DOHH2 (cell line): ENCODE measurements at regions not wholly inside any gene's neighbourhood (a gene's known extent, or its start where the extent isn't known, plus 50 kb on each side); places are given as distances from the start of the nearest gene placed in this dataset.

ENCODE experiments used
- H3F3A ChIP-seq: fragments of 200-600 bp; sonication (generic), shearing (Covaris generic); 2 replicates; pipeline ENCODE4 v1.6.0; 2016; ENCODE audit warnings: antibody characterized with exemption, mild to moderate bottlenecking; ENCODE audit not compliant: control insufficient read depth, insufficient read depth
- H3K27ac ChIP-seq: fragments of 200-600 bp; sonication (generic); 2 replicates; pipeline ENCODE4 v1.5.1; 2014; ENCODE audit warnings: low read depth, mild to moderate bottlenecking, low read length, moderate library complexity
- H3K27me3 ChIP-seq: fragments of 200-600 bp; sonication (generic); 2 replicates; pipeline ENCODE4 v1.6.1; 2014; ENCODE audit warnings: mild to moderate bottlenecking, low read length, mixed read lengths; ENCODE audit not compliant: control insufficient read depth
- H3K36me3 ChIP-seq: fragments of 200-600 bp; sonication (generic); 2 replicates; pipeline ENCODE4 v1.6.1; 2014; ENCODE audit warnings: mild to moderate bottlenecking, low read length, moderate library complexity, mixed read lengths; ENCODE audit not compliant: control insufficient read depth
- H3K4me1 ChIP-seq: fragments of 200-600 bp; sonication (generic); 2 replicates; pipeline ENCODE4 v1.6.1; 2014; ENCODE audit warnings: mild to moderate bottlenecking, low read length, mixed read lengths; ENCODE audit not compliant: control insufficient read depth
- H3K4me2 ChIP-seq: fragments of 200-600 bp; sonication (generic); 2 replicates; pipeline ENCODE4 v1.6.0; 2014; ENCODE audit warnings: mild to moderate bottlenecking, low read length, moderate library complexity
- H3K4me3 ChIP-seq: fragments of 200-600 bp; sonication (generic); 2 replicates; pipeline ENCODE4 v1.5.1; 2014; ENCODE audit warnings: mild to moderate bottlenecking, low read length, mixed read lengths
- H3K79me2 ChIP-seq: fragments of 200-600 bp; sonication (generic); 2 replicates; pipeline ENCODE4 v1.6.1; 2014; ENCODE audit warnings: mild to moderate bottlenecking, low read length, mixed read lengths; ENCODE audit not compliant: control insufficient read depth
- H3K9me2 ChIP-seq: fragments of 200-600 bp; sonication (generic); replicated peaks from 2 replicates; pipeline ENCODE4 v1.6.1; 2014; ENCODE audit warnings: mild to moderate bottlenecking, low read length, mixed read lengths; ENCODE audit not compliant: control insufficient read depth
- H3K9me3 ChIP-seq: fragments of 200-600 bp; sonication (generic); 2 replicates; pipeline ENCODE4 v1.6.1; 2014; ENCODE audit warnings: antibody characterized with exemption, low read length, mixed read lengths; ENCODE audit not compliant: control insufficient read depth, insufficient read depth
- H4K20me1 ChIP-seq: fragments of 200-600 bp; sonication (generic); 2 replicates; pipeline ENCODE4 v1.6.0; 2014; ENCODE audit warnings: low read depth, mild to moderate bottlenecking, antibody characterized with exemption, low read length, moderate library complexity; ENCODE audit not compliant: control insufficient read depth, insufficient read depth
- EZH2phosphoT487 ChIP-seq: fragments of 200-600 bp; sonication (generic); IDR thresholded peaks from 2 replicates; pipeline ENCODE4 v1.6.1; 2017; ENCODE audit warnings: borderline replicate concordance, mild to moderate bottlenecking, antibody characterized with exemption, low read length, moderate library complexity, mixed read lengths
- TF ChIP-seq, protein P1 (sequence below): fragments of 200-600 bp; sonication (generic); IDR thresholded peaks from one replicate; pipeline ENCODE4 v1.5.1; 2014; ENCODE audit warnings: antibody characterized with exemption, mild to moderate bottlenecking, low read depth, low read length; ENCODE audit not compliant: poor library complexity, severe bottlenecking

DNA sequence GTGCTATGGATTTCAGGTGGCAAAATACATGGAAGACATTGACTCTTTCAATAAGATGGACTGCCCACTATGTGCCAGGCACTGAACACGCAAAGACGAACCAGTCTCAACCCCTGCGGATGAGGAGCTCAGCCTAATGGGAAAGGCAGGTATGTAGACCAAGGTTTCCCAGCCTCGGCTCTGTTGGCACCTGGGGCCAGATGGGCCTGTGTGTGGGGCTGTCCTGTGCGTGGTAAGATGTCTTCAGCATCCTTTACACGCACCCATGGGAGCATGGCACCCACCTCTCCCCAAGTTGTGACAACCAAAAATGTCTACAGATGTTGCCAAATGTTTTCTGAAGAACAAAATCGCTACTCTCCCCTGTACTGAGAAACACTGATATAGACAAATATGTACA is 82.6 kb upstream of the FOXQ1 start:
- Histone ChIP-seq H3K9me3 (no peaks in the 10 kb centered on the region), H3K4me2 (no peak overlapping the region), H3K4me3 (no peak overlapping the region), H3F3A (no peaks in the 10 kb centered on the region), H3K27me3 (no peaks in the 10 kb centered on the region), H3K36me3 (no peaks in the 10 kb centered on the region), H4K20me1 (no peaks in the 10 kb centered on the region), H3K27ac (no peak overlapping the region), H3K79me2 (no peaks in the 10 kb centered on the region), H3K4me1 (no peaks in the 10 kb centered on the region), H3K9me2 (no peaks in the 10 kb centered on the region)
- TF ChIP-seq, protein P1, sequence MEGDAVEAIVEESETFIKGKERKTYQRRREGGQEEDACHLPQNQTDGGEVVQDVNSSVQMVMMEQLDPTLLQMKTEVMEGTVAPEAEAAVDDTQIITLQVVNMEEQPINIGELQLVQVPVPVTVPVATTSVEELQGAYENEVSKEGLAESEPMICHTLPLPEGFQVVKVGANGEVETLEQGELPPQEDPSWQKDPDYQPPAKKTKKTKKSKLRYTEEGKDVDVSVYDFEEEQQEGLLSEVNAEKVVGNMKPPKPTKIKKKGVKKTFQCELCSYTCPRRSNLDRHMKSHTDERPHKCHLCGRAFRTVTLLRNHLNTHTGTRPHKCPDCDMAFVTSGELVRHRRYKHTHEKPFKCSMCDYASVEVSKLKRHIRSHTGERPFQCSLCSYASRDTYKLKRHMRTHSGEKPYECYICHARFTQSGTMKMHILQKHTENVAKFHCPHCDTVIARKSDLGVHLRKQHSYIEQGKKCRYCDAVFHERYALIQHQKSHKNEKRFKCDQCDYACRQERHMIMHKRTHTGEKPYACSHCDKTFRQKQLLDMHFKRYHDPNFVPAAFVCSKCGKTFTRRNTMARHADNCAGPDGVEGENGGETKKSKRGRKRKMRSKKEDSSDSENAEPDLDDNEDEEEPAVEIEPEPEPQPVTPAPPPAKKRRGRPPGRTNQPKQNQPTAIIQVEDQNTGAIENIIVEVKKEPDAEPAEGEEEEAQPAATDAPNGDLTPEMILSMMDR, result no peak
- TF ChIP-seq EZH2phosphoT487, result no peak

DNA sequence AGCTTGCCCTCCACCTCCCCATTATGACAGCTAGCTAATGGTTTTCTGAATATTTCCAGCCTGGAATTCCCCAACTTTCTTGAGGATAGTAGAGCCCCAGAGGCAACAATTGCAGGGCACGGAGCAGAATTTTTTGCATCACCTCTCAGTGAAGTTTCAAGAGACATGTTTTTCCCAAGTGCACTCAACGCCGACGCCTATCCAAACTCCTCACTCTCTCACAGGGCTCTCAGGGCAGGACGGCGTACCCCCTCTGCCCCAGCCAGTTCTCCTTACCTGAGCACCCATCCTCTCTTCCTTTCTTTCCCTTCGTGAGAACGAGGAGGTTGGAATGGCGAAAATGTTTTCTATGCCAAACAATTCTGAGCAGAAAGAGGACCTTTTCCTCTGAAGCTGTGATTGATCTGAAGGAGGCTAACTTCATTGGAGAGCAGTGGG is 83.1 kb upstream of the FOXQ1 start:
- H3K9me2 ChIP-seq, result no peaks in the 10 kb centered on the region
- no peaks in the 10 kb centered on the region for H4K20me1 ChIP-seq
- H3K9me3 ChIP-seq, result no peaks in the 10 kb centered on the region
- no peaks in the 10 kb centered on the region for H3F3A ChIP-seq
- TF ChIP-seq, protein P1, result no peak
- no peak for TF ChIP-seq EZH2phosphoT487
- no peaks in the 10 kb centered on the region for H3K27me3 ChIP-seq
- H3K4me1 ChIP-seq, result no peaks in the 10 kb centered on the region
- H3K27ac ChIP-seq, result no peak overlapping the region
- no peaks in the 10 kb centered on the region for H3K79me2 ChIP-seq
- H3K4me2 ChIP-seq, result no peak overlapping the region
- H3K36me3 ChIP-seq, result no peaks in the 10 kb centered on the region
- H3K4me3 ChIP-seq, result no peak overlapping the region

DNA sequence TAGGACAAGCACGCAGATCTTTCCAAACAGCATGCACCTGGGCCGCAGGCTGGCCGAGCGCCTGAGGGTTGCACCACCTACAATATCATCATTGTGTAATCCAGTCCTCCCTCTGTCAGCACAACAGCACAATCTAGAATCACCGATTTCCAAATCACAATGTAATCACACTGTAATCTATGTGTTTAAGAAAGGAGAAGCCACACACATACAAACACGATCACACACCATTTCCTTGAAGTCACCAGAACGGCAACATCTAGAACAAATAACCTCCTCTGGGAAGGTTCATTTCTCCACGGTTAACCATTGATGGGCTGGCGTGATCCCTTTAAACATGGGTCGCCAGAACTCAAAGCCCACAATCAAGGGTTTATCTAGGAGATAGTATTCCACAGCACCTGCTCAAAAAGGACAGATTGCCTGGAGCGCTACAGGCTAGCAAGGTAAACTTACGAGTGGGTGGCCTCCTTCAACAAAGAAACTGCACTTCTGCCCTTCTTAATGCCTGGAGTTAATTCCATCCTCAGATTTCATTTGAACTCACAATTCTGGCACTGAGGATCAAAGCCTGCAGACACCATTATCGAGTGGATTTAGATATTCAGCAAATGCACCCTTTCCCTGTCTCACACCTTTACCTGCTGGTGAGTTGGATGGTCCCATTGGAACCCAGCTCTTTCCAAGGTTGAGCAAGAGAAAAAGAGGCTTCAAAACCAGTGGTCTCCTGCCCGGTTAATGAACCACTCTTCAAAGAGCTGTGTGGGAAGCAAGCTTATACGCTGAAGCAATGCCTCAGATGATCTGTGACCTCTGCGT is 83.8 kb upstream of the FOXQ1 start:
- Histone ChIP-seq H3K79me2 (no peaks in the 10 kb centered on the region), H3K4me3 (no peak overlapping the region), H4K20me1 (no peaks in the 10 kb centered on the region), H3K4me1 (no peaks in the 10 kb centered on the region), H3K4me2 (no peak overlapping the region), H3K9me3 (no peaks in the 10 kb centered on the region), H3K27me3 (no peaks in the 10 kb centered on the region), H3F3A (no peaks in the 10 kb centered on the region), H3K27ac (no peak overlapping the region), H3K9me2 (no peaks in the 10 kb centered on the region), H3K36me3 (no peaks in the 10 kb centered on the region)
- TF ChIP-seq EZH2phosphoT487, result no peak
- TF ChIP-seq, protein P1, result no peak
